HL-60/S4 (cell line): ENCODE measurements at regions not wholly inside any gene's neighbourhood (a gene's known extent, or its start where the extent isn't known, plus 50 kb on each side); places are given as distances from the start of the nearest gene placed in this dataset.
"Not testable (repeated sequence)": the region's sequence is repeated elsewhere in the genome, so short reads cannot be mapped to it uniquely, and the experiment has no call there.

ENCODE experiments used
- in situ Hi-C: fragments of 300-500 bp; cut with MboI; formaldehyde crosslinking; loops from 2 replicates; pipeline ENCODE4 v1.14.3; 2022; ENCODE audit warnings: low sequenced_read_pairs

GRCh38 chr3:30541156-30541555 is 65.2 kb upstream of the TGFBR2 start:
- in situ Hi-C loops = not testable (repeated sequence)

GRCh38 chr3:30542897-30543296 is 63.5 kb upstream of the TGFBR2 start:
- in situ Hi-C loops = no loop called here

GRCh38 chr3:30544812-30545211 is 61.6 kb upstream of the TGFBR2 start:
- in situ Hi-C loops = no loop called here

GRCh38 chr3:30546934-30547333 is 59.5 kb upstream of the TGFBR2 start:
- in situ Hi-C loops = no loop called here

- in situ Hi-C loops = no loop called here
Measured at GRCh38 chr3:30547716-30548115, 58.7 kb upstream of the TGFBR2 start.

- in situ Hi-C loops = no loop called here
Measured at GRCh38 chr3:30548600-30548999, 57.8 kb upstream of the TGFBR2 start.

- in situ Hi-C loops = no loop called here
Measured at GRCh38 chr3:30549600-30549999, 56.8 kb upstream of the TGFBR2 start.

GRCh38 chr3:30550246-30550645 is 56.2 kb upstream of the TGFBR2 start:
- in situ Hi-C loops = no loop called here

- in situ Hi-C loops = no loop called here
Measured at GRCh38 chr3:30551266-30551665, 55.1 kb upstream of the TGFBR2 start.

GRCh38 chr3:30551927-30552326 is 54.5 kb upstream of the TGFBR2 start:
- in situ Hi-C loops = no loop called here

GRCh38 chr3:30553641-30554316 is 52.6 kb upstream of the TGFBR2 start:
- in situ Hi-C loops = no loop called here

GRCh38 chr3:30554317-30554690 is 52.1 kb upstream of the TGFBR2 start:
- in situ Hi-C loops = no loop called here

- in situ Hi-C loops = no loop called here
Measured at GRCh38 chr3:30555968-30556367, 50.4 kb upstream of the TGFBR2 start.
